NCI-H524 treated with DMSO at 0.1 percent for 48 hours (cell line): ENCODE measurements at regions not wholly inside any gene's neighbourhood (a gene's known extent, or its start where the extent isn't known, plus 50 kb on each side); places are given as distances from the start of the nearest gene placed in this dataset.

Experiments used
- DNase-seq: peaks from one replicate; lab custom pipeline; 2025; lab: John Stamatoyannopoulos, UW

DNA sequence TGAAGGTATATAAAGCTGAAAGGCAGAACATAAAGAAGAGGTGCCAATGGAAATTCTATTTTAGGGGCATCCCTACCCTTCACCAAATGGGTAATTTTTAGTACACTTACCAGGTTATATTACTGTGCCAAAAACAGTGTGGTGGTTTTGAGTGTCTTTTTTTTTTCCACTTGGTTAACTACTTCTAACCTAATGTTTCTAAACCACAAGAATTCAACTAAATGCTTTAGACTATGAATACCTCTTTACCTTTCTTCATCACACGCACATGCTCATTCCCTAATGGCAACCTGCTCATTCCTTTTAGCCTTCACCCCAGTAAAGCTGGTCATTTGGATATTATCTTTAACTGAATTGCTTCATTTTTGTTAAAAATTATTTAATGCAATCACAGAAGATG lies 215.6 kb downstream of the PIK3R1 start:
- no peak for DNase-seq

DNA sequence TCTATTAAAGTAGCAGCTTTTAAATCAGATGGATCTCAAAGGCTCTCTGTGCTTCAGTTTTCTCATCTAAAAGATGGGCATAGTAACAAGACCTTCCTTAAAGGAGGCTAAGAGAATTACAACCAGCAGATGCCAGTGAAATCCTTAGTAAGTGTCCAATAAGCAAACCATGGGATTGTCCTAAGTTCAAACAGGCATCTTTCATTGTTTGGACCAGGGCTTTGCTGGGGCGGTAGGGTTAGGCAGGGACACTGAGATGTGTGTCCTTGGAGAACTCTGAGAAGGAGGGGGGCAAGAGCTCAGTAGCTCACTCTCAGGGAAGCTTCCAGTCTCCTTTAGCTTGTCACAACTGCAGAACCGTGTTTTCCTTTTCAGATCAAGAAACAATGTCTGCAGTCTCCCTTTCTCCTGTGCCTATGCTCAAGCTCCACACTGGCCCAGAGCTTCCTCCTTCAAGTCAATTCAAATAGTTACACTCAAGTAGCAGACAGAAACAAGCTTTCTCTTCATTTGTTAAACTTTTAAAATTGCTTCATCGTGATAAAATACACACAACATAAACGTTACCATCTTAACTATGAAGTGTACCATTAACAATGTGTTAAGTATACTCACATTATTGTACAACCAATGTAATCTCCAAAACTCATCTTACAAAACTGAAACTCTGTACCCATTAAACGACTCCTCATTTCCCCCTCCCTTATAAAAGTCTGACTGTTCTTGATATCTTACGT lies 216.2 kb downstream of the PIK3R1 start:
- DNase-seq = no peak

DNA sequence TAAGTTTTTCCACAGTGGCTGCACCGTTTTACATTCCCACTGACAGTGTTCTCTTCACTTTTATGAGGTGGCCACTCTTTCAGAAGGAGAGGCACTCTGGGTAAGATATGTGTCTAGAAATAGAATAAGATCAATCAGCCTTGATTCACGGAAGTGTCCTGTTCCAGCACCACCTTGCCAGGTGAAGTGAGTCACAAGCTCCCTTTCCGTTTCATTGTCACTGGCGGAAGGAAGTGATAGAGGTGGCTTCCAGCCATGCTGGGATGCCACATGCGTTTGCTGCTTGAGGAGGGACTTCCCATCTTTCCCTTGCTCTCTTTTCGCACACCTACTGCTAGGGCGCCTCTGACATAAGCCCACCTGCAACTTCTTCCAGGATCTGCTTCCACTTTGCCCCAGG lies 217.1 kb downstream of the PIK3R1 start:
- DNase-seq = no peak

DNA sequence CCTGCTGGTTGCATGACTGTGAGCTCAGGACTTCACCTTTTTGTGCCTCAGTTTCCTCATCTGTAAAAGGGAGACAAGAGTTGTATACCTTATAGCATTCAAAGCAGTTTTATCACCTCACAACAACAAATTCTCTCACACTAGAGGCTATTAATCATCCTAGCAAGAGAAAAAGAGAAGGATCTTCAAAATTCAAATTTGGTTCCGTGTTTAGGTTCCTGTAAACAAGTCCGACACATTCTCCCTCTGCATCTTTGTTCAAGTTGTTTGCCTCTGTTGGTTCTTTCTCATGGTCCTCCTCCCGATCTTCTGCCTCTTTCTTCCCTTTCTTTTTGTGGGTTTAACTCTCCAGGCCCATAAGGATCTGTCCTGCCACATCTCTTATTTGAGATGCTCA lies 218.0 kb downstream of the PIK3R1 start:
- DNase-seq = no peak

DNA sequence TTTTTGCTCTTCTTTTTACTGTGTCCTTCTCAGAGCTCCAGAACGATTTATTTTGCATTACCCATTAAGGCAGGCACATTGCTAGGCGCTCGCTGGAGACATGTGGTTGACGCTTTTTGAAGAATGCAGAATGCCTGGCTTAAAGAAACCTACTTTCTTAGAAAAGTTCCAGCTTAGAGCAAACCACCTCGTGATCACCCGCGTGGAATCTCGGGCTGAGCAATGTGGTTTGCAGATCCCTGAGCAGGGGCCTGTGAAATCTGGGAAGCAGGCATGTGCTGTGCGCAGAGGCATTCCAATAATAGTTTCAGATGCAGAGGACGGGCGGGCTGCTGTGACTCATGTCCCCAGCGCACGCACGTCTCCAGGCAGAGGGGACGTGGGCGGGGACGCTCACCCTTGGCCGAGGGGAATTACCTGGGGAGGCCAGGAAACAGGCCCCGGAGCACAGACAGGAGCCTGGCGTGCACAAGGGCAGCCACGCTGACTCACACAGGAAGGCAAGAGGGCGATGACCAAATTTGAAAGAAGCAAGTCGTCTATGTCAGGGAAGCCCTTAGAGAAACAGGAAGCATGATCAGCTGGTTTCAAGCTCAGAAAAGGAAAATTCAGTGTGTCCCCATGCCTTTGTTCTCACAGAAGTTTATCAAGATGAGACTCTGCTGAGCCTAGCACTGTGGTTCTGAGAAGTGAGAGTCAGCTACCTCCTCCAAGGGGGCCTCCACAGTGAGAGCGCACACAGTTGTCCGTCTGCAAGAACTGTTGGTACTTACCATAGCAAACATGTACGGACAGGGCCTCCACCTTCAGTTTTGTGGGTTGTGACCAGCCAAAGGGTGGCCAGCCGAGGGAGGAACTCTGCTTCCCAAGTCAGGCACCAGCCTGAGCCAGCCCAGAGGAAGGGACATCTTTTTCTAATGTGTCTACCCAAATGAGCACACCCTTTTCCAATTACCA lies 218.6 kb downstream of the PIK3R1 start:
- DNase-seq = no peak

DNA sequence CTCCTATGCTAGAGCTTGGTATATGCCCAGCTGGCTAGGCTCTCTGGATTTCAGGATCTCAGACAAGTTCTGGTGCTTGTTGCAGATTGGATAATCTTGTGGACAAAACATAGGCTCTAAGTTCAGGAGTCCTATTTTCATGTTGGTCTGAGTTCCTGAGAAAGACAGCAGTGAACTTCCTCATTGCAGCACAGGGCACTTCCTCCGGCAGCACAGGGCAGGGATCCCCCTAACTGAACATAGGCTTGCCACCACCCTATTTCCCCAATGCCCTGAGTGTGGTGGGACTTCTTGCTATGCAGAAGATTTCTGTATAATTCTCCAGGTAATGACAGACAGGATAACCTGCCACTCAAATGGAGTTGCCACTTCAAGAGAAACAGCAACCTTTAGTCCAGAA lies 220.1 kb downstream of the PIK3R1 start:
- no peak for DNase-seq

DNA sequence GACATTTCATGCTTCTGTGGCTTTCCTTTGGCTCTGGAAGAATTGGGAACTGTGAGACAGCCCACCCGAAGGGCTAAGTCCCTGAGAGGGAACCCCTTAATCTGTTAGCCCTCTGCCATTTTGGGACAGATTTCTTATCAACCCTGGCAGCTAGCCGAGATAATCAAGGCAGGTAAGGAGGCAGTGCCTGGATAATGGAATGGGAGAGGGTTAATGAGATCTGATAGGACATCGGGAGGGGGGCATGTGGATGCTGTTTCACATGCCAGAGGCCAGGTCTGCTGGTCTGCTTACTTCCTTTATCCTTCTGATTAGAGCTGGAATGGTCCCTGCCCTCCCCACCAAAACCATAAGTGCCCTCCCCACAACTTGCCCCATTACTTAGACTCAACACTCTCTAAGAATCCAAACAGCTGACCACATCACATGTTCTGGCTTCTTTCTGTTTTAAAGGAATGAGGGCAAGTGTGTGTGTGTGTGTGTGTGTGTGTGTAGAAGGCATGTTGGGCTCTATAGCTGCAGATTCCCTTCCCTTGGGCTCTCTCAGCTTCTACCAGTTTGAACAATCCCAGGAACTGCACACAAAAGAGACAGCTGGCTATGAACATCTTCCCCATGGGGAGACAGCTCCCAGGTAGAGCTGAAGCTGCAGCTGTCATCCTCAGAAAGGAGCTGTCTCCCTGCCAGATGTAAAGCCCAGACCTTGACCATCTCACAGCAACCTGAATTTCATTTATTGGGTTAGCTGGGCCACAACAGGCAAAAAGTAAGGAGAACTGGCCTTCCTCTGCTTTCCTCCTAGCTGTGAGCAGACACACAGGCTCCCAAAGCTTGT lies 221.3 kb downstream of the PIK3R1 start:
- DNase-seq = no peak

DNA sequence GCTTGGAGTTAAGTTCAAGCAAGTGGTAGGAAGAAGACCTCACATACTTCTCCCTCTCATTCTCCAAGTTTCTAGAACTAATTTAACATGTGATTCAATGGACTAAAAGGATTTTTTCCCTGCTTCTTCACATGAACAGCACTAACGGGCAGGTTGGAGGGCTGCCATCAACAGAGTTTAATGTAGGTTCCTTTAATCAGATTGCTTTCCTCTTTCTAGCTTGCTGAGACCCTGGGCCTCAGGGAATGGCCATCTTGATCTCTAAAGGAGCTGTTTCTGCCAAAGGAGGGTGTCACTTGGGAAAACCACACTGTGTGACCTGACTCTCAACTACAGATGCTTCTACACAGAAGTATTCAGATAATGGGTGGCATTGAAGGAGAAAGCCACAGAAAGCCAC lies 223.3 kb downstream of the PIK3R1 start:
- DNase-seq = no peak

DNA sequence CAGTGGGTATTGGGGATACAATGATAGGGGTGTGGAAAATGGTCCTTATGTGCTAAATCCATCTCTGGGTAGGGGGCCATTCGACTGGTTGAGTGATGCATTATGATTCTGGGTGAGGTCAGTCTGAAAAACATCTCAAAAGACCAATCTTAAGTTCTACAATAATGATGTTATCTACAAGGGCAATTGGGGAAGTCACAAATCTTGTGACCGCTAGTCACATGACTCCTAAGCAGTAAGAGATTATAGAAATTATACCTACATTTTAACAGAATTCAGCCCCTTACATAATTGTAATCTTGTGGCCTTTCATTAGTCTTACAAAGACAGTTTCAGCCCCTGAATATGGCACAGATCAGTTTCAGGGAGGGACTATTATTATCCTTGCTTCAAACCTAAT lies 224.7 kb downstream of the PIK3R1 start:
- DNase-seq = no peak

DNA sequence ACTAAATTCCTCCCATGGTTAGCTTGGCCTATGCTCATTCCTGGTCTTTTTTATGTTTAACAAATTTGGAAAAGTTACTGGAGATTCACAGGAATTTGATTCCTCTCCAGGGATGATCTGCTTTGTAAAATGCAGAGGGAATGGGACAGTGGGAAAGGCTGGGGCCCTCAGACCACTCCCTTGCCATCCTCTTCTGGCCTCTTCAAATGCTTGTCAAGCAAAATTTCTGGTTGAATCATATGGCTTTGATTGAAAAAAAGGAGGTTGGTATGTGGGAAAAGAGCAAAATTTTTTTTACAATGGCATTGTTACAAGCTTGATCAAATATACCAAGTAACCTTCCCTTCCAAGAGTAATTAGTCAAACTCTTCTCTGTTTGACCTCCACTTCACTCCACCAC lies 225.1 kb downstream of the PIK3R1 start:
- DNase-seq = no peak

DNA sequence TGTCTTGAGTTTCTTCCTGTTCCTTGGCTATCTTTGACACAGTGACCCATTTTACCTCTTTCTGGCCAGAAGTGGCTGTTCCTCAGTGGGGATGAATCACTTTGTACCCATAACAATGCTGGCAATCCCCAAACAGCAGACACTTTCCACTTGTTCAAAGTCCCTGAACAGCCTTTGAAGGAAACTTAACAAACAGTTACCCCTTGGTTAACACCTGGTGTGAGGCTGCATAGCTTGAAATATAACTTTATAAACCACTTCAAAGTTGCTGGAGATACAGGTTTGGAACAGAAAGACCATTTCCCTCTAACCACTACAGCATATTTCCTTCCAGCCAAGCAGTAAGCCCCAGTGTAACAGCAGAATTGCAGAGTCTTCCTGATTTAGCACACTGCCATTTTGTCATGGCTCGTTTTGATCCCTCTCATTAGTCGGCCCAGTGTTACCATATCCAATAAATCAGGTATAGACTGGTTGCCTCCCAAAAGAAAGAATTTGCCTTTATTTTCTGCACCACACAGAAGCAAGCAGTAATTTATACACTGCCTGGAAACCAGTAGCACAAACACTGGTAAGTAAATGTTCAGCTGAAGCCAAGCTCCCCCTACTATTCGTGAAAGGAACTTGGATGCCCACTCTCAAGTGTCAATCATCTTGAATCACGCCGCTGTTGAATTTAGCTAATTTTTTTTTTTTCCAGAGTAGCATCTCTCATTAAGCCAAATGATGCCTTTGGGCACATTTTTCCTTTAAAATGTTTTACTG lies 225.9 kb downstream of the PIK3R1 start:
- no peak for DNase-seq

DNA sequence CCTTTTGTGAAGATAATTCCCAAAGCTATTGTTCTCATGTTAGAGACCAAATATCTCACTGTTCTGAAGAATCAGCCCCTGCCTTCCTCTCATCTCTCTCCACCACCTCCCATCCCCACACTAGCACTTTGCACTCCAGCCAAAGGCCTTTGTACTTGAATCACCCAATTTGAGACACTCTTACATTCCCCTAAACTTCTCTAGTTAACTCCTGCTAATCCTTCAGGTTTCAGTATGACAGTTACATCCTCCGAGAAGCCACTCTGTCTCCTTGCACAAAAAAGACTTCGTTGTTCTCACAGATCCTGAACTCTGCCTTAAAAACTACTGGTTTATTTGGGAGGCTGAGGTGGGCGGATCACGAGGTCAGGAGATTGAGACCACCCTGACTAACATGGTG lies 227.5 kb downstream of the PIK3R1 start:
- DNase-seq = no peak

DNA sequence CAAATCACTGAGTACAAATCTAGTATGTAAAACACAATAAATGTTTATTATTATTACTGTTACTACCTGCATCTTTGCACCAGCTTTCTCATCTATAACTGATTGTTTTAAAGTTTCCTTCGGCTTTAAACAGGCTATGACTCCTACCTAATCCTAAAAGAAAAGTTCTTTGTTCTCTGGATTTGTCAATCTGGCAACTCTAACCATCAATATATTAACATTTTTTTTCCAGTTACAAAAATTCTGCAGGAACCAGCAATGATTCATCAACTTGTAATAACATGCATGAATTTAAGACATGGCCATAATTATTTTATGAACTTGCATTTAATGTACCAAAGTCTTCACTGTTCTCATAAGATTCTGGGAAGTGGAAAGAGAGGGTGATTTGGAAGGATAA lies 228.5 kb downstream of the PIK3R1 start:
- DNase-seq = no peak

DNA sequence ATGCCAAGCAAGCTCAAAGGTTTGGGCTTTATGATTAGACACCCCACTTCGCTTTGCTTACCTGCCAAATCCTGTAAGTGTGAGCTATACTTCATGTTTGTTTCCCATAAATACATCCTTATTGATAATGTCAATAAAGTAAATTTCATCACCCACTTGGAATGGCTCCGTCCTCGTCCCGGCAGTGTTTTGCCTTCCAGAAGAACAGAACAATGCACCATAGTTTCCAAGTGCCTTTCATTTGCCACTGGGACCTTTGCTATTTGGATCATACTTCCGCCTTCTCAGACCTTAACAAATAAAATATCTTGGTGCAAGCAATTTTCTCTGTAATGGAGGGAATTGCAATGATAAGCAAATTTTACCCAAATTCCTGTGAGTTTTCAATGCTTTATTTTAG lies 229.3 kb downstream of the PIK3R1 start:
- no peak for DNase-seq

DNA sequence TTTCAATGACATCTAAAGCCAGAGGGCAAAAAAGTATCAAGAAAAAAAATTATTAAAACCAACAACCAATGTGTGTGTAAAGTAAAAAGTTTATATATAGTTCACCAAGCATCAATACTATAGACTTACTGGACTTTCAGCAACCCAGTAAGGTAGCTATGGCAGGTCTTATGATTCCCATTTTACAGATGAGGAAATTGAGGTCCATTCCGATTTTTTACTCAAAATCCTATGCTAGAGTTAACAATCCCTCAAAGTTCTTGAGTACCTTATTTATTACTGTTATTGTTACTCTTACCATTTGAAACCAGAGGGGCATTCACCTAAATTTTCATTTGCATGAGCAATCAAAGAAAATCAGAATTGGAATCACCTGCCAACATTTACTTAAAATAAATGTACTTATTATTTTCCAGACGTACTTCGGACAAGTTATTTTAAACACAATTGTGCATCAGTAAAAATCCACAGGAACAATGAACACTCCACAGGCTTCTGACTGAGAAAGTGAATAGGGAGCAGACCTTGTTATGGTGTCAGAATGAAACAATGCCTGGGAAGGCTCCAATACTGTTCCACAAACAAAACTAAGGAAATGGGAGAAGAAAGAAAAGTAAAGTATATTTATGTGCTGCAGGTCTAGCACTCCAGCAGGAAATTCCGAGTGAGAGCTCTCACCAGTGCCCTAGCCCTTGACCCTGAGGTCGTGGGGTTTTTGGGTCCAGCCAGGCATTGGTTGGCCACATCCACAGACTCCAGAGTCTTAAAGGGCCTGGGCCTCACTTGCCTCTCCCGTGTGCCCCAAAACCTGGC lies 229.9 kb downstream of the PIK3R1 start:
- DNase-seq = no peak

DNA sequence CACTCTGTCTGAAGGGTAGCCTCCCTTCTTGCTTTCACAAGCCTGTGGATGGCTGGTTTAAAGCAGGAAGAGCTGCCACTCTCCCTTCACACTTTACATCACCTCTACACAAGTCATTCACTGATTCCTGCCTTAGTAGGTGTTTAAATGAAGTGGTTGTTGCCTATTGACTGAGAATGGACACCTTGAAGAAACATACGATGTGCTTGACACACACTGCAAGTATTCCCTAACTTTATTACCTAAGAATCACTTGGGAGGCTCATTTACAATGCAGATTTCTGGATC lies 230.5 kb downstream of the PIK3R1 start:
- no peak for DNase-seq

DNA sequence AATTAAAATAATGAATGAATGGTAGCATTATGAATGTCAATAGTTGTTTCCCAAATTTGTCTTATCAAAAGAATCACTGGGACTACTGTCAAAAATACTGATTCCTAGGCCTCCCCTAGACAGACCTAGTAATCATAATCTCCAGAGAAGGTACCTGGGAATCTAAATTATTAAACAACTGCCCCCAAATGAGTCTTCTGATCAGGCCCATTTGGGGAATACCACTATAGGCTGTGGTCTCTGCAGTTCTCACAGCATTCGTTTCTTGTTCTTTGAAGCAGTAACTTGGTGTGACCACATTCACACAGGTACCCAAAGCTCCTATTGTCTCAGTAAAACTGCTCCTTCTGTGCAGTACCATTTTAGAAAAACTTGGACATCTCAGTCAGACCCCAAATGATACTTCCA lies 230.9 kb downstream of the PIK3R1 start:
- no peak for DNase-seq

DNA sequence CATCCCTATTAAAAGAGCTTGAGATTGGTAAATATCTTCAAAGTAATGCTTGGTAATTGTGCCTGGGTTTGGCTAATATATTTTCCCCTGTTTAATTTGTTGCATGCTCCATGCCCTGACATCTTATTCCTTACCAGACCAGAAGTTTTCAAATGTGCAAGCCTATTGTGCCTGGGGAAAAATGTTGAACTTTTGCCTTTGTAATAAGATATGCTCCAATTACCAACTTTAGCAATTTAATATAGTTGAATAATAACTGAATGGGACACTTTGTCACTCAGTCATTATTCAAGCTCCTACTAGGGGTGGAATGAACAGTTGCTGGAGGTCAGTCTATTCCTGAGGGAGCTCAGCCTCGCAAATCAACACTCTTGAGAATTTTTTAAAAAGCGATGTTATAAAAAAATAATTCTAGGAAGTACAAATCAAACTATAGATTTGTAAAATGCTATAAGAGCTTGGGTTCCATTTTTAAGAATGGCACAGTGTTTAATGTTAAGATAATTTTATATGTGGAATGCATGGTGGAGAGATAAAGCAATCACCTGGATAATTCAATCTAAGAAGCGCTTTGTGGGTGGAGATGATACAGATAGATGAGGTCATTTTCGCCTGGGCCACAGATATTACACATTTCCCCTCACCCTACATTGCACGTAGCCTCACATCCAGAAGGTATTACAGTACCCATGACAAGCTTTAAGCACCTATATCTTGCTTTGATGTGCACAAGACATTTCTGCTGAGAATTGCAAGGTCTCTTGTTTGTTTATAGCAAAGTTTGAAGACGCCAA lies 231.8 kb downstream of the PIK3R1 start:
- DNase-seq = no peak

DNA sequence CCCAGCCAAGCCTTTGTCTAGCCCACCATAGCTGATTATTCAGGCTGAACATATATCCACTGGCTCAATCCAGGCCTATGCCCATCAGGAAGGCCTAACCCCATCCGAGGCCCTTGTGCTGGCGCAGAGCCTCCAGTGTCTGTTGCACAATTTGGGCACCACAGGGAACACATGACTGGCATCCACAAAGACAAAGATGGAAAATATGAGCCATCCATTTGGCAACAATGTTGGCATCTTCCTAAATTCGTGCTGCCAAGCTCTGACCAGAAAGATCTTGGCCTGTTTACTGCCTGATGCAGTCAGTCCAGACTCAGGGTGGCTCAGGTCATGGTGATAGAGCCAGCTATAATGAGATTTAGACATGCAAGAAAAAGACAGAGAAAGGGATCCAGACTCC lies 233.8 kb downstream of the PIK3R1 start:
- no peak for DNase-seq

DNA sequence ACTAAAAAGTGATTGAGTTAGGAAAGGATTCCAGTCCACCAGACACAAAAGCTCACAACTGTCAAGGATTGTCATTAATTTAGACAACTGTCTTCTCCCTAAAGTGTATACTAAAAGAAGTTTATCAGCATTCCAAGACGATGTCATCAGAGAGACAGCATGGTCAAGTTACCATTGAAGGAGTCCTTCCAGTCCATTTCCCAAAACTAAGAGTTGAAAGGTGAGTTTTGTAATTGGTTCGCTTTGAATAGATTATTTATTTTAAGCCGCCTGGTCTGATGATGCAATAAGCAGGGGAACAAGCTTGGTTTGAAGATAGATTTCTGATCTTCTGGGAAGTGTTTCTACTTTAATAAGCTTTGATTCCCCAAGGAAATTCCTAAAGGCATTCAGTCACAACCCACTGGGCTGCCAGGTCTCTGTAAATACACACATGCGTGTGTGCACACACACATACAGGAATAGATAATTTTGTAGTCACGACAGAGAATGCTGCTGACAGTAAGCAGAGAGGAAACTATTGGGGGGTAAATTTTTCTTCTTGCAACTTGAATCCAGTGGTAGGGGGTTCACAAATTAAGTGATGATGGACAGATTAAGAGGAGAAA lies 234.8 kb downstream of the PIK3R1 start:
- no peak for DNase-seq
